ENCODE measurements at regions not wholly inside any gene's neighbourhood (a gene's known extent, or its start where the extent isn't known, plus 50 kb on each side); places are given as distances from the start of the nearest gene placed in this dataset.

- no peak overlapping the region for H3K27ac Mint-ChIP-seq
- no peaks in the 10 kb centered on the region for H3K4me1 Mint-ChIP-seq
- Histone ChIP-seq H3K4me1 (ENCODE audit: control insufficient read depth, insufficient read depth, low read length, poor library complexity, severe bottlenecking) (no peaks in the 10 kb centered on the region), H3K27ac (ENCODE audit: insufficient read depth, low read length, poor library complexity, severe bottlenecking) (no peak overlapping the region), H3K4me3 (ENCODE audit: low read depth, low read length) (no peak overlapping the region), H3K36me3 (ENCODE audit: control insufficient read depth, insufficient read depth, low read length) (no peaks in the 10 kb centered on the region), H3K9me3 (ENCODE audit: control insufficient read depth in 2 of 2, low read length in 2 of 2) (no peaks in the 10 kb centered on the region), H3K27me3 (ENCODE audit: control insufficient read depth, insufficient read depth, low read length) (peaks cover 3% of the 10 kb centered on the region)
- H3K4me3 Mint-ChIP-seq, result no peak overlapping the region
- DNase-seq (no peak), ATAC-seq (ENCODE audit: low read depth in 2 of 2) (no peak)
- H3K9me3 Mint-ChIP-seq, result no peaks in the 10 kb centered on the region
- no peaks in the 10 kb centered on the region for H3K36me3 Mint-ChIP-seq
- H3K27me3 Mint-ChIP-seq, result no peaks in the 10 kb centered on the region
Observed at GRCh38 chr5:154690488-154690887, 64.7 kb upstream of the LARP1 start.

GRCh38 chr5:154686490-154686889 is 68.7 kb upstream of the LARP1 start:
- Mint-ChIP-seq H3K27ac (no peak overlapping the region), H3K27me3 (no peaks in the 10 kb centered on the region), H3K36me3 (no peaks in the 10 kb centered on the region), H3K9me3 (no peaks in the 10 kb centered on the region), H3K4me1 (peaks cover 0 to 8% (median under 1%) of the 10 kb centered on the region in 4 donors), H3K4me3 (no peak overlapping the region)
- Histone ChIP-seq H3K36me3 (ENCODE audit: control insufficient read depth, insufficient read depth, low read length) (no peaks in the 10 kb centered on the region), H3K4me1 (ENCODE audit: control insufficient read depth, insufficient read depth, low read length, poor library complexity, severe bottlenecking) (peaks cover 8% of the 10 kb centered on the region), H3K27me3 (ENCODE audit: control insufficient read depth, insufficient read depth, low read length) (peaks cover 3% of the 10 kb centered on the region), H3K9me3 (ENCODE audit: control insufficient read depth in 2 of 2, low read length in 2 of 2) (no peaks in the 10 kb centered on the region), H3K27ac (ENCODE audit: insufficient read depth, low read length, poor library complexity, severe bottlenecking) (no peak overlapping the region), H3K4me3 (ENCODE audit: low read depth, low read length) (no peak overlapping the region)
- no peak for DNase-seq
- ATAC-seq (ENCODE audit: low read depth in 2 of 2), result no peak

GRCh38 chr5:154683101-154683880 is 71.9 kb upstream of the LARP1 start:
- Mint-ChIP-seq H3K4me1 (peaks cover 0 to 8% (median under 1%) of the 10 kb centered on the region in 4 donors), H3K4me3 (peak overlapping the region; percentile 35 to 82 (median 66)), H3K36me3 (no peaks in the 10 kb centered on the region), H3K27me3 (no peaks in the 10 kb centered on the region), H3K9me3 (no peaks in the 10 kb centered on the region), H3K27ac (peak overlapping the region in 1 of 3 donors; percentile 45)
- H3K27me3 ChIP-seq (ENCODE audit: control insufficient read depth, insufficient read depth, low read length), result peaks cover 3% of the 10 kb centered on the region
- ATAC-seq (ENCODE audit: low read depth in 2 of 2) (peak in 1 of 2 donors; percentile 26), DNase-seq (no peak)
- H3K4me1 ChIP-seq (ENCODE audit: control insufficient read depth, insufficient read depth, low read length, poor library complexity, severe bottlenecking), result peaks cover 8% of the 10 kb centered on the region
- peak overlapping the region; percentile 37 for H3K4me3 ChIP-seq (ENCODE audit: low read depth, low read length)
- no peaks in the 10 kb centered on the region for H3K36me3 ChIP-seq (ENCODE audit: control insufficient read depth, insufficient read depth, low read length)
- H3K27ac ChIP-seq (ENCODE audit: insufficient read depth, low read length, poor library complexity, severe bottlenecking), result no peak overlapping the region
- no peaks in the 10 kb centered on the region for H3K9me3 ChIP-seq (ENCODE audit: control insufficient read depth in 2 of 2, low read length in 2 of 2)

GRCh38 chr5:154679501-154679900 is 75.7 kb upstream of the LARP1 start:
- Mint-ChIP-seq H3K36me3 (no peaks in the 10 kb centered on the region), H3K9me3 (peaks cover 0 to 2% (median 0%) of the 10 kb centered on the region in 7 donors), H3K4me3 (no peak overlapping the region), H3K27me3 (peaks cover 6% of the 10 kb centered on the region), H3K4me1 (peaks cover 0 to 8% (median under 1%) of the 10 kb centered on the region in 4 donors), H3K27ac (peak overlapping the region in 1 of 3 donors; percentile 48)
- H3K4me3 ChIP-seq (ENCODE audit: low read depth, low read length), result no peak overlapping the region
- H3K27ac ChIP-seq (ENCODE audit: insufficient read depth, low read length, poor library complexity, severe bottlenecking), result no peak overlapping the region
- H3K27me3 ChIP-seq (ENCODE audit: control insufficient read depth, insufficient read depth, low read length), result no peaks in the 10 kb centered on the region
- no peaks in the 10 kb centered on the region for H3K36me3 ChIP-seq (ENCODE audit: control insufficient read depth, insufficient read depth, low read length)
- ATAC-seq (ENCODE audit: low read depth in 2 of 2) (no peak), DNase-seq (no peak)
- H3K9me3 ChIP-seq (ENCODE audit: control insufficient read depth in 2 of 2, low read length in 2 of 2), result no peaks in the 10 kb centered on the region
- H3K4me1 ChIP-seq (ENCODE audit: control insufficient read depth, insufficient read depth, low read length, poor library complexity, severe bottlenecking), result peaks cover 8% of the 10 kb centered on the region

- no peak for ATAC-seq (ENCODE audit: low read depth in 2 of 2)
Observed at GRCh38 chr5:154677921-154678320, 77.3 kb upstream of the LARP1 start.

GRCh38 chr5:154676508-154676907 is 78.7 kb upstream of the LARP1 start:
- Histone ChIP-seq H3K36me3 (ENCODE audit: control insufficient read depth, insufficient read depth, low read length) (no peaks in the 10 kb centered on the region), H3K4me3 (ENCODE audit: low read depth, low read length) (no peak overlapping the region)
- H3K36me3 Mint-ChIP-seq, result no peaks in the 10 kb centered on the region

More at GRCh38 chr5:154677921-154678320, 77.3 kb upstream of the LARP1 start:
- no peak overlapping the region for H3K27ac ChIP-seq (ENCODE audit: insufficient read depth, low read length, poor library complexity, severe bottlenecking)
- no peaks in the 10 kb centered on the region for H3K36me3 Mint-ChIP-seq
- H3K36me3 ChIP-seq (ENCODE audit: control insufficient read depth, insufficient read depth, low read length), result no peaks in the 10 kb centered on the region
- H3K27me3 ChIP-seq (ENCODE audit: control insufficient read depth, insufficient read depth, low read length), result no peaks in the 10 kb centered on the region
- H3K9me3 ChIP-seq (ENCODE audit: control insufficient read depth in 2 of 2, low read length in 2 of 2), result no peaks in the 10 kb centered on the region
- no peak overlapping the region for H3K27ac Mint-ChIP-seq
- no peak overlapping the region for H3K4me3 Mint-ChIP-seq
- H3K4me1 ChIP-seq (ENCODE audit: control insufficient read depth, insufficient read depth, low read length, poor library complexity, severe bottlenecking), result peaks cover 2% of the 10 kb centered on the region
- no peak for DNase-seq
- peaks cover 0 to 2% (median 0%) of the 10 kb centered on the region in 7 donors for H3K9me3 Mint-ChIP-seq
- H3K27me3 Mint-ChIP-seq, result peaks cover 10% of the 10 kb centered on the region
- no peak overlapping the region for H3K4me3 ChIP-seq (ENCODE audit: low read depth, low read length)
- H3K4me1 Mint-ChIP-seq, result peaks cover 0 to 1% (median 0%) of the 10 kb centered on the region in 4 donors

GRCh38 chr5:154674029-154674428 is 81.1 kb upstream of the LARP1 start:
- H3K9me3 Mint-ChIP-seq, result peaks cover 0 to 2% (median 0%) of the 10 kb centered on the region in 7 donors
- DNase-seq (no peak), ATAC-seq (ENCODE audit: low read depth in 2 of 2) (no peak)
- Histone ChIP-seq H3K27ac (ENCODE audit: insufficient read depth, low read length, poor library complexity, severe bottlenecking) (no peak overlapping the region), H3K4me3 (ENCODE audit: low read depth, low read length) (no peak overlapping the region), H3K27me3 (ENCODE audit: control insufficient read depth, insufficient read depth, low read length) (no peaks in the 10 kb centered on the region), H3K36me3 (ENCODE audit: control insufficient read depth, insufficient read depth, low read length) (no peaks in the 10 kb centered on the region), H3K9me3 (ENCODE audit: control insufficient read depth in 2 of 2, low read length in 2 of 2) (no peaks in the 10 kb centered on the region), H3K4me1 (ENCODE audit: control insufficient read depth, insufficient read depth, low read length, poor library complexity, severe bottlenecking) (no peaks in the 10 kb centered on the region)
- H3K27ac Mint-ChIP-seq, result no peak overlapping the region
- no peaks in the 10 kb centered on the region for H3K4me1 Mint-ChIP-seq
- H3K27me3 Mint-ChIP-seq, result peaks cover 10% of the 10 kb centered on the region
- H3K4me3 Mint-ChIP-seq, result no peak overlapping the region
- no peaks in the 10 kb centered on the region for H3K36me3 Mint-ChIP-seq

More at GRCh38 chr5:154676508-154676907, 78.7 kb upstream of the LARP1 start:
- Histone ChIP-seq H3K27ac (ENCODE audit: insufficient read depth, low read length, poor library complexity, severe bottlenecking) (no peak overlapping the region), H3K27me3 (ENCODE audit: control insufficient read depth, insufficient read depth, low read length) (no peaks in the 10 kb centered on the region), H3K4me1 (ENCODE audit: control insufficient read depth, insufficient read depth, low read length, poor library complexity, severe bottlenecking) (no peaks in the 10 kb centered on the region), H3K9me3 (ENCODE audit: control insufficient read depth in 2 of 2, low read length in 2 of 2) (no peaks in the 10 kb centered on the region)
- ATAC-seq (ENCODE audit: low read depth in 2 of 2) (no peak), DNase-seq (no peak)
- peaks cover 10% of the 10 kb centered on the region for H3K27me3 Mint-ChIP-seq
- no peak overlapping the region for H3K27ac Mint-ChIP-seq
- H3K9me3 Mint-ChIP-seq, result peaks cover 0 to 2% (median 0%) of the 10 kb centered on the region in 7 donors
- no peaks in the 10 kb centered on the region for H3K4me1 Mint-ChIP-seq
- no peak overlapping the region for H3K4me3 Mint-ChIP-seq

- no peaks in the 10 kb centered on the region for H3K4me1 ChIP-seq (ENCODE audit: control insufficient read depth, insufficient read depth, low read length, poor library complexity, severe bottlenecking)
- Mint-ChIP-seq H3K4me3 (no peak overlapping the region), H3K27me3 (peaks cover 10% of the 10 kb centered on the region), H3K9me3 (peaks cover 0 to 5% (median 1%) of the 10 kb centered on the region in 7 donors), H3K4me1 (no peaks in the 10 kb centered on the region), H3K27ac (no peak overlapping the region), H3K36me3 (no peaks in the 10 kb centered on the region)
- H3K27ac ChIP-seq (ENCODE audit: insufficient read depth, low read length, poor library complexity, severe bottlenecking), result no peak overlapping the region
- no peak for DNase-seq
- no peaks in the 10 kb centered on the region for H3K9me3 ChIP-seq (ENCODE audit: control insufficient read depth in 2 of 2, low read length in 2 of 2)
- no peaks in the 10 kb centered on the region for H3K27me3 ChIP-seq (ENCODE audit: control insufficient read depth, insufficient read depth, low read length)
- H3K36me3 ChIP-seq (ENCODE audit: control insufficient read depth, insufficient read depth, low read length), result no peaks in the 10 kb centered on the region
- ATAC-seq (ENCODE audit: low read depth in 2 of 2), result no peak
- H3K4me3 ChIP-seq (ENCODE audit: low read depth, low read length), result no peak overlapping the region
Observed at GRCh38 chr5:154673506-154673905, 81.7 kb upstream of the LARP1 start.

All from CD4-positive, CD25-positive, alpha-beta regulatory T cell (primary cell).